T-helper 1 cell treated with Interleukin-12 subunit alpha and Interleukin-12 subunit beta and Interleukin-4 antibody, amounts not matched to agents 30 μg/mL and 1 μg/mL, for 36 hours (primary cell): ENCODE measurements at regions not wholly inside any gene's neighbourhood (a gene's known extent, or its start where the extent isn't known, plus 50 kb on each side); places are given as distances from the start of the nearest gene placed in this dataset.

ENCODE experiments used
- H3K27ac Mint-ChIP-seq: one replicate; pipeline ENCODE4 v1.8.0; 2021; ENCODE audit warnings: mild to moderate bottlenecking, mixed read lengths
- H3K27me3 Mint-ChIP-seq: one replicate; pipeline ENCODE4 v1.8.0; 2021; ENCODE audit warnings: low read depth, mixed read lengths
- H3K36me3 Mint-ChIP-seq: one replicate; pipeline ENCODE4 v1.8.0; 2021; ENCODE audit warnings: low read depth, mixed read lengths
- H3K4me1 Mint-ChIP-seq: one replicate; pipeline ENCODE4 v1.8.0; 2021; ENCODE audit warnings: low read depth, mixed read lengths
- H3K4me3 Mint-ChIP-seq: one replicate; pipeline ENCODE4 v1.8.0; 2021; ENCODE audit warnings: mild to moderate bottlenecking, moderate library complexity, mixed read lengths
- H3K9me3 Mint-ChIP-seq: one replicate; pipeline ENCODE4 v1.8.0; 2021; ENCODE audit warnings: mixed read lengths

DNA sequence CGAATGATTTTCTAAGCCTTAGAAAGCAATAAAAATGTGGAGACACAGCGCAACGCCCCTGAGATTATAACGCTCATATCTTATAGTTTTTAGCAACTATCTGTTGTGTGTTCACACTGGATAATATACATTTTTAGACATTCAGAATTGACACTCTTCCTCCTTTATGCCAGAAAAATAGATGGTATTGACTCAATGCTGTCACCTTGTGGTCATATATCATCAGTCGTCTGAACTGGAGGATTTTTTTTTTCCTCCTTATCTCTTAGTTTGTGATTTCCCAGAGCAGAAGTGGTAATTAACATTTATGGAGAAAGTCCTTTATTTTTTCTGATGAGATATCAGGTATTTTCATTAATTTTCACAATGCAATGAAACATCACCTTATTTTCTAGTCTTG, 759.6 kb downstream of the RAB28 start:
- no peaks in the 10 kb centered on the region for H3K9me3 Mint-ChIP-seq
- H3K27ac Mint-ChIP-seq, result no peak overlapping the region
- no peaks in the 10 kb centered on the region for H3K36me3 Mint-ChIP-seq
- H3K4me3 Mint-ChIP-seq, result no peak overlapping the region
- no peaks in the 10 kb centered on the region for H3K27me3 Mint-ChIP-seq
- H3K4me1 Mint-ChIP-seq, result no peaks in the 10 kb centered on the region

DNA sequence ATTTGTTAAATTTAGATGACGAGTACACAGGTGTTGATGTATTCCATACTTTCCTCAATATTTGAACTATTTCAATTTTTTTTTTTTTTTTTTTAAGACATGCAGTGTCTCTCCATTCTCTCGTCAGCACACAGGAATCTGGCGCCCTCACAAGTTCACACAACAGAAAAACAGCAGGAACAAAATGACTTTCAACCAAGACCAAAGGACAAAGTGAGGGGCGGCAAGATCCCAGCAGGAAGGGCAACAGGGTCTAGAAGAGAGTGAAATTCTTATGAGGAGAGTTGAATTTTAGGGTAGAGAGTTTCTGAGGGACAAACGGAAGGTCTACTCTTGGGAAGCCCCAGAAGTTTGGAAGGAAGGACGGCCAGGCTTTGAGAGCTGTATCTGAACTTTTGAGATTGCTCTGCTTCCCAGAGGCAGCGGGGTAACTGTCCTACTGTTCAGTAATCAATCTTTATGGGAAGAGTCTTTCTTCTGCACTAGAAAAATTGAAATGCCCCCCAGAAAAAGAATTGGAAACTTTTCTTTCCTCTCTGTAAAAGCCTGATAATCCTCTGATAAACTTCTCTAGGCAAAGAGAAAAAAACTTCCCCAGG, 760.2 kb downstream of the RAB28 start:
- no peaks in the 10 kb centered on the region for H3K4me1 Mint-ChIP-seq
- H3K36me3 Mint-ChIP-seq, result no peaks in the 10 kb centered on the region
- no peaks in the 10 kb centered on the region for H3K9me3 Mint-ChIP-seq
- no peaks in the 10 kb centered on the region for H3K27me3 Mint-ChIP-seq
- no peak overlapping the region for H3K4me3 Mint-ChIP-seq
- H3K27ac Mint-ChIP-seq, result no peak overlapping the region

- H3K9me3 Mint-ChIP-seq, result no peaks in the 10 kb centered on the region
- no peaks in the 10 kb centered on the region for H3K27me3 Mint-ChIP-seq
- H3K4me1 Mint-ChIP-seq, result no peaks in the 10 kb centered on the region
- no peak overlapping the region for H3K4me3 Mint-ChIP-seq
- no peak overlapping the region for H3K27ac Mint-ChIP-seq
- H3K36me3 Mint-ChIP-seq, result no peaks in the 10 kb centered on the region
Observed at GRCh38 chr4:12716896-12717295, 767.2 kb downstream of the RAB28 start.

DNA sequence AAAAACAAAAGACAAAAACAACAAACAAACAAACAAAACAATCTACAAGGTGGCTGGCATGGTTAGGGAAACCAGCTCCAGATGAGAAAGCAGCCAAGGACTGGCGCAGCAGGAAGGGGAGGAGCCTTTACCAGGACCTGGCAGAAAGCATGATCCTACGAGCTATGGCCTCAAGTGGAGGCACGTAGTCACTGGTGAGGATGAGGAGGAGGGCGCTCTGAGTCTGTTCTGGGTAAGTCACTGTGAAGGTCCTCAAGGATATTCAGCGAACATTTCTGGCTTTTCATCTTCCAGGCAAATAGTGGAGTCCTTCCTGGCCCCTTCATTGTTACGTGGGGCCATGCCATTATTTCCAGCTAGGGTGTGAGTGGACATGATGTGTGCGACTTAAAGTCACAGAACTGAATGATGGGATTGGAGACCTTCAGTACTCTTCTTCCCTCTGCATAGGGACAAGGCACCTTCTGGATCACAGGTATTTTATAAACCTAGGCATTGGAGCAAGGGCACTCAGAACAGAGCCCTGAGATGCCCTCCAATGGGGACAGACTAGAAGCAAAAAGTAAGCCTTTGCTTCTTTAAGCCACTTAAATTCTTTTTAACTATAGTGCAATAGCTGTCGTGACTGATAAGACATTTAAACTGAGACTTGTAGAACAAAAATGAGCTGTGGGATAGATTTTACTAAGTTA, 771.3 kb downstream of the RAB28 start:
- Mint-ChIP-seq H3K4me3 (no peak overlapping the region), H3K9me3 (no peaks in the 10 kb centered on the region), H3K27me3 (no peaks in the 10 kb centered on the region), H3K36me3 (no peaks in the 10 kb centered on the region), H3K4me1 (no peaks in the 10 kb centered on the region), H3K27ac (no peak overlapping the region)

- H3K27me3 Mint-ChIP-seq, result no peaks in the 10 kb centered on the region
Observed at GRCh38 chr4:12707381-12708175, 776.6 kb downstream of the RAB28 start.

DNA sequence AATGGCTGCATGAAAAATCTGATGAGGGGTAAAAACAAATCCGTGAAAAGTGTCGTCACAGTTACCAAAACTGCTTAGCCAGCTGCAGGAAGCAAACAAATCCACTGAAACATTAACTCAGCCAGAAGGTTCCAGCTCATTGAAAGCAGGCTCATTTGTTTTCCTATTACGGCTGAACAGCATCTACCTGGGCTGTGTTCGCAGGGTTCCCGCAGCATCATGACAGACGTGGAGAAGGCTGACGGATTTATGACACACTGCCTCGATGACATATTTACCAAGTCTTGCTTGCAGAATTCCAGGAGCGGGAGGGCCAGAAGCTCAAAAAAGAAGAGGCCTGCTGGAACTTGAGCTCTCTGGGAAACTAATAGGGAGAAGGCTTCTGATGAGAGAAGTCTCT, 781.1 kb downstream of the RAB28 start:
- H3K27ac Mint-ChIP-seq, result no peak overlapping the region
- no peaks in the 10 kb centered on the region for H3K4me1 Mint-ChIP-seq
- no peaks in the 10 kb centered on the region for H3K36me3 Mint-ChIP-seq
- H3K27me3 Mint-ChIP-seq, result no peaks in the 10 kb centered on the region
- H3K9me3 Mint-ChIP-seq, result no peaks in the 10 kb centered on the region
- H3K4me3 Mint-ChIP-seq, result no peak overlapping the region

More at GRCh38 chr4:12707381-12708175, 776.6 kb downstream of the RAB28 start:
- no peaks in the 10 kb centered on the region for H3K36me3 Mint-ChIP-seq
- H3K4me1 Mint-ChIP-seq, result no peaks in the 10 kb centered on the region
- no peaks in the 10 kb centered on the region for H3K9me3 Mint-ChIP-seq
- no peak overlapping the region for H3K27ac Mint-ChIP-seq
- no peak overlapping the region for H3K4me3 Mint-ChIP-seq

GRCh38 chr4:12701384-12701783, 782.8 kb downstream of the RAB28 start:
- no peaks in the 10 kb centered on the region for H3K9me3 Mint-ChIP-seq
- H3K27ac Mint-ChIP-seq, result no peak overlapping the region
- H3K36me3 Mint-ChIP-seq, result no peaks in the 10 kb centered on the region
- no peak overlapping the region for H3K4me3 Mint-ChIP-seq
- H3K27me3 Mint-ChIP-seq, result no peaks in the 10 kb centered on the region
- H3K4me1 Mint-ChIP-seq, result no peaks in the 10 kb centered on the region

- H3K4me1 Mint-ChIP-seq, result no peaks in the 10 kb centered on the region
- H3K4me3 Mint-ChIP-seq, result no peak overlapping the region
- H3K9me3 Mint-ChIP-seq, result no peaks in the 10 kb centered on the region
- no peaks in the 10 kb centered on the region for H3K27me3 Mint-ChIP-seq
- H3K36me3 Mint-ChIP-seq, result no peaks in the 10 kb centered on the region
- no peak overlapping the region for H3K27ac Mint-ChIP-seq
Observed at GRCh38 chr4:12697970-12698369, 786.2 kb downstream of the RAB28 start.

DNA sequence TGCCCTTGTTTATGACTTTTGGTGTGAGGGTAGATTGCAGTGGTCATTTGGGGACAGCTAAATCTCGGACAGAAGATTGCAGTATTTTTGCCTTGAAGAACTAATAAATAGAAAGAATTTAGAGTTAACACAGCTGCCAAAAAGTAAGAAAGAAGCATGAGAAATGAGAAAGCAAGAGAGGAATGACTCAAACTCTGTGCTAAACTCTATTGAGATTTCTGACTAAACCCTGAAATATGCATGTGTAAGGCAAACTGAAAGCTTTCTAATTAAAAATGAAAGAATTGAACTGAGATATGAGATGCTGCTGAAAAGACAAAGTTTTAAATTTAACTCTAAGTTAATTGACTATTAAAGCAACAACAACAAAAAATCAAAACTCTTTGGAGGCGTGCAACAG, 791.3 kb downstream of the RAB28 start:
- H3K9me3 Mint-ChIP-seq, result no peaks in the 10 kb centered on the region
- no peaks in the 10 kb centered on the region for H3K36me3 Mint-ChIP-seq
- H3K4me1 Mint-ChIP-seq, result no peaks in the 10 kb centered on the region
- no peaks in the 10 kb centered on the region for H3K27me3 Mint-ChIP-seq
- no peak overlapping the region for H3K4me3 Mint-ChIP-seq
- no peak overlapping the region for H3K27ac Mint-ChIP-seq

DNA sequence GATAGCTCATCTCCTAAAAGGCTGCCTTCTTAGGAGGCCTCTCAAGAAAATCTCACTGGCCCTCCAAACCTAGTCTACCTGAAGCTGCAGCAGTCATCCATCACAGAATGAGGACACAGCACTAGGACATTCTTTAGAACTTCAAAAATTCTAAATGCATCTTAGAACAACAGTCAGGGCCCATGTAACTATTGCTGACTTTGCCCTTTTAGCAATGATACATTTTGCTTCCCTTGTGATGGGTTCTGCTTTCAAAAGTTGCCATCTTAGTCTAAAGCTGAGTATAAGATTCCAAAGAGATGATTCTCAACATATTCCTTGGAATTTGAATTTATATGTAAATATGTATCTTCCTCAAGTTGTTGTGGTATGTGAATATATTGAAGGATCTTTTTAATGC, 793.0 kb downstream of the RAB28 start:
- no peaks in the 10 kb centered on the region for H3K27me3 Mint-ChIP-seq
- no peak overlapping the region for H3K27ac Mint-ChIP-seq
- H3K9me3 Mint-ChIP-seq, result no peaks in the 10 kb centered on the region
- no peaks in the 10 kb centered on the region for H3K36me3 Mint-ChIP-seq
- H3K4me1 Mint-ChIP-seq, result no peaks in the 10 kb centered on the region
- no peak overlapping the region for H3K4me3 Mint-ChIP-seq

GRCh38 chr4:12689457-12689856, 794.7 kb downstream of the RAB28 start:
- H3K4me3 Mint-ChIP-seq, result no peak overlapping the region
- H3K4me1 Mint-ChIP-seq, result no peaks in the 10 kb centered on the region
- no peaks in the 10 kb centered on the region for H3K9me3 Mint-ChIP-seq
- no peaks in the 10 kb centered on the region for H3K36me3 Mint-ChIP-seq
- no peaks in the 10 kb centered on the region for H3K27me3 Mint-ChIP-seq
- no peak overlapping the region for H3K27ac Mint-ChIP-seq

DNA sequence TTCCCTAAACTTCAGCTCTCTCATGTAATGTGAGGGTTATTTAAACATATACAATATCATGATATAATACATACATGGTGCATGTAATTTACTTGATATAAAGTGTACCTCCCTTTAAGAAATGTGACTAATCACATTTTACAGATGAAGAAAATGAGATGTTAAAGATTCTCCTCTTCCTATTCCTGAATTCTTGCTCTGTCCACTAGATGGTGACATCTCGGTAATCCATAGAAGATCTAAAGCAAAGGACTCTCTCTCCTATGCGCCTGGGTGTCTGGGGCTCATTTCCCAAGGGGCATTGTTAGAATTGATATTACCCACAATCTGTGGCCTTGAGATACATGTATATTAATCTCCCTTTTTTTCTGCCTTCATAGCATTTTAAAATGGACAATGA, 804.9 kb downstream of the RAB28 start:
- Mint-ChIP-seq H3K36me3 (no peaks in the 10 kb centered on the region), H3K9me3 (peaks cover 5% of the 10 kb centered on the region), H3K4me3 (no peak overlapping the region), H3K27me3 (no peaks in the 10 kb centered on the region), H3K4me1 (no peaks in the 10 kb centered on the region), H3K27ac (no peak overlapping the region)

- no peaks in the 10 kb centered on the region for H3K27me3 Mint-ChIP-seq
- H3K4me1 Mint-ChIP-seq, result no peaks in the 10 kb centered on the region
- H3K9me3 Mint-ChIP-seq, result peaks cover 5% of the 10 kb centered on the region
- H3K27ac Mint-ChIP-seq, result no peak overlapping the region
- H3K36me3 Mint-ChIP-seq, result no peaks in the 10 kb centered on the region
- no peak overlapping the region for H3K4me3 Mint-ChIP-seq
Observed at GRCh38 chr4:12674184-12674583, 810.0 kb downstream of the RAB28 start.

DNA sequence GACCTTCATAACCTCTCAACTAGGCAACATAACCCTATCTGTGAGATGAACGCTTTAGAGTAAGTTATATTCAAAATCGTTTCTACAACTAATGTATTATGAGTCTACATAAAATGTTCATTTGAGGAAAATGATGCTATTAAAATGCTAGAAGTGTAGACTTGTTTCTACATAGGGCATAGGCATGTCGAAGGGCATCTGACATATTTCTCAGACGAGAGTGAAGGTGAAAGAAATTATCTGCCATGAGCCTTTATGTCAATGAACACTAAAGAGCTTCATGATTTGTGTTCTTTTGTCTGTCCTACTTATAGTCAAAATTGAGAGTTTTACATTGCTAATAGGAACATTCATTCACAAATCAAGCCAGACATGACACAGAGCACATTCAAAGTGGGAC, 811.8 kb downstream of the RAB28 start:
- H3K27ac Mint-ChIP-seq, result no peak overlapping the region
- no peaks in the 10 kb centered on the region for H3K4me1 Mint-ChIP-seq
- peaks cover 5% of the 10 kb centered on the region for H3K9me3 Mint-ChIP-seq
- no peak overlapping the region for H3K4me3 Mint-ChIP-seq
- H3K27me3 Mint-ChIP-seq, result no peaks in the 10 kb centered on the region
- H3K36me3 Mint-ChIP-seq, result no peaks in the 10 kb centered on the region

DNA sequence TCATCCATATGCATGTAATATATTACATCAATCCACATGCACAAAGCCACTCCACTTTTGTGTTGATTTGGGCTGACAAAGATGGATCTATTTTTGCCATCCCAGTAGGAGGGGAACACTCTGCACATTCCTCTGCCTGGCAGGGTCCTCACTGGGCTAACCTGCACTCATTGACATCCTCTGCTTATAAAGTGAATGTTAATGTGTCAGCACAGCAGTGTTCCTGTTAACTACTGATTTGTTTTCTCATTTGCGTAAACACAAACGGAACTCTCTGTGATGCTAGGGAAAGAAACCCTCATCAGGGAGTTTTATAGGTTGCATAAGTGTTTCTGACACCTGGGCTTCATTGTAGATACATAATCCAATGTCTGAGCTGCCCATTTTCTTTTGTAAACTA, 826.0 kb downstream of the RAB28 start:
- Mint-ChIP-seq H3K4me3 (no peak overlapping the region), H3K4me1 (no peaks in the 10 kb centered on the region), H3K27ac (no peak overlapping the region), H3K27me3 (no peaks in the 10 kb centered on the region), H3K36me3 (no peaks in the 10 kb centered on the region), H3K9me3 (peaks cover 10% of the 10 kb centered on the region)
